Activated T-helper 17 cell treated with anti-CD3 and anti-CD28 coated beads, Interleukin-2, amount 50 U/mL, for 72 hours (primary cell): ENCODE measurements at regions not wholly inside any gene's neighbourhood (a gene's known extent, or its start where the extent isn't known, plus 50 kb on each side); places are given as distances from the start of the nearest gene placed in this dataset.

Experiments
- ATAC-seq: fragments of 150-1000 bp; cut with Tn5 transposase; replicated peaks from 2 replicates; pipeline ENCODE4 v1.10.0; 2021; ENCODE audit warnings: mild to moderate bottlenecking, moderate library complexity
- H3K27ac Mint-ChIP-seq: one replicate; pipeline ENCODE4 v1.8.0; 2022; ENCODE audit warnings: mixed read lengths
- H3K27me3 Mint-ChIP-seq: one replicate; pipeline ENCODE4 v1.8.0; 2022; ENCODE audit warnings: mixed read lengths
- H3K36me3 Mint-ChIP-seq: one replicate; pipeline ENCODE4 v1.8.0; 2022; ENCODE audit warnings: low read depth, mild to moderate bottlenecking, mixed read lengths
- H3K4me1 Mint-ChIP-seq: one replicate; pipeline ENCODE4 v1.8.0; 2022; ENCODE audit warnings: mixed read lengths
- H3K4me3 Mint-ChIP-seq: one replicate; pipeline ENCODE4 v1.8.0; 2022; ENCODE audit warnings: mild to moderate bottlenecking, mixed read lengths
- H3K9me3 Mint-ChIP-seq: one replicate; pipeline ENCODE4 v1.8.0; 2022; ENCODE audit warnings: mixed read lengths

- Mint-ChIP-seq H3K4me1 (no peaks in the 10 kb centered on the region), H3K27me3 (peaks cover 3% of the 10 kb centered on the region)
- no peak for ATAC-seq
These were observed 147.1 kb upstream of the PLEKHA5 start for GRCh38 chr12:18982226-18982949.

GRCh38 chr12:18983854-18984253 is 145.7 kb upstream of the PLEKHA5 start:
- no peak for ATAC-seq
- no peak overlapping the region for H3K27ac Mint-ChIP-seq
- peaks cover 3% of the 10 kb centered on the region for H3K27me3 Mint-ChIP-seq
- H3K9me3 Mint-ChIP-seq, result no peaks in the 10 kb centered on the region
- no peaks in the 10 kb centered on the region for H3K36me3 Mint-ChIP-seq
- no peak overlapping the region for H3K4me3 Mint-ChIP-seq
- no peaks in the 10 kb centered on the region for H3K4me1 Mint-ChIP-seq

More at GRCh38 chr12:18982226-18982949, 147.1 kb upstream of the PLEKHA5 start:
- peaks cover 8% of the 10 kb centered on the region for H3K9me3 Mint-ChIP-seq
- H3K27ac Mint-ChIP-seq, result no peak overlapping the region
- no peaks in the 10 kb centered on the region for H3K36me3 Mint-ChIP-seq
- no peak overlapping the region for H3K4me3 Mint-ChIP-seq

- H3K4me3 Mint-ChIP-seq, result no peak overlapping the region
- no peaks in the 10 kb centered on the region for H3K36me3 Mint-ChIP-seq
- no peaks in the 10 kb centered on the region for H3K9me3 Mint-ChIP-seq
- no peak overlapping the region for H3K27ac Mint-ChIP-seq
- ATAC-seq, result no peak
- peaks cover 3% of the 10 kb centered on the region for H3K27me3 Mint-ChIP-seq
- H3K4me1 Mint-ChIP-seq, result no peaks in the 10 kb centered on the region
These were observed 138.7 kb upstream of the PLEKHA5 start for GRCh38 chr12:18990856-18991255.

GRCh38 chr12:18992336-18992735 is 137.2 kb upstream of the PLEKHA5 start:
- Mint-ChIP-seq H3K36me3 (no peaks in the 10 kb centered on the region), H3K27me3 (peaks cover 3% of the 10 kb centered on the region), H3K4me1 (no peaks in the 10 kb centered on the region), H3K9me3 (no peaks in the 10 kb centered on the region), H3K27ac (no peak overlapping the region), H3K4me3 (no peak overlapping the region)
- ATAC-seq, result no peak

GRCh38 chr12:18998343-18999261 is 130.9 kb upstream of the PLEKHA5 start:
- Mint-ChIP-seq H3K36me3 (no peaks in the 10 kb centered on the region), H3K4me1 (no peaks in the 10 kb centered on the region), H3K27ac (no peak overlapping the region), H3K4me3 (no peak overlapping the region), H3K27me3 (no peaks in the 10 kb centered on the region), H3K9me3 (no peaks in the 10 kb centered on the region)
- no peak for ATAC-seq

GRCh38 chr12:19000836-19001235 is 128.7 kb upstream of the PLEKHA5 start:
- Mint-ChIP-seq H3K36me3 (no peaks in the 10 kb centered on the region), H3K27me3 (no peaks in the 10 kb centered on the region), H3K4me1 (no peaks in the 10 kb centered on the region), H3K27ac (no peak overlapping the region), H3K4me3 (no peak overlapping the region), H3K9me3 (no peaks in the 10 kb centered on the region)
- ATAC-seq, result no peak

- ATAC-seq, result no peak
- no peaks in the 10 kb centered on the region for H3K27me3 Mint-ChIP-seq
- no peaks in the 10 kb centered on the region for H3K36me3 Mint-ChIP-seq
- H3K4me1 Mint-ChIP-seq, result no peaks in the 10 kb centered on the region
- H3K27ac Mint-ChIP-seq, result no peak overlapping the region
- H3K4me3 Mint-ChIP-seq, result no peak overlapping the region
- no peaks in the 10 kb centered on the region for H3K9me3 Mint-ChIP-seq
These were observed 127.3 kb upstream of the PLEKHA5 start for GRCh38 chr12:19002216-19002615.

GRCh38 chr12:19003141-19003540 is 126.4 kb upstream of the PLEKHA5 start:
- H3K27ac Mint-ChIP-seq, result no peak overlapping the region
- no peaks in the 10 kb centered on the region for H3K4me1 Mint-ChIP-seq
- H3K4me3 Mint-ChIP-seq, result no peak overlapping the region
- no peaks in the 10 kb centered on the region for H3K9me3 Mint-ChIP-seq
- no peaks in the 10 kb centered on the region for H3K27me3 Mint-ChIP-seq
- H3K36me3 Mint-ChIP-seq, result no peaks in the 10 kb centered on the region
- no peak for ATAC-seq

GRCh38 chr12:19003987-19004619 is 125.4 kb upstream of the PLEKHA5 start:
- H3K4me3 Mint-ChIP-seq, result no peak overlapping the region
- H3K9me3 Mint-ChIP-seq, result no peaks in the 10 kb centered on the region
- no peaks in the 10 kb centered on the region for H3K4me1 Mint-ChIP-seq
- ATAC-seq, result no peak
- no peaks in the 10 kb centered on the region for H3K27me3 Mint-ChIP-seq
- H3K36me3 Mint-ChIP-seq, result no peaks in the 10 kb centered on the region
- H3K27ac Mint-ChIP-seq, result no peak overlapping the region

GRCh38 chr12:19005257-19005801 is 124.2 kb upstream of the PLEKHA5 start:
- Mint-ChIP-seq H3K9me3 (no peaks in the 10 kb centered on the region), H3K27me3 (no peaks in the 10 kb centered on the region), H3K4me3 (no peak overlapping the region), H3K27ac (no peak overlapping the region), H3K4me1 (no peaks in the 10 kb centered on the region), H3K36me3 (no peaks in the 10 kb centered on the region)
- no peak for ATAC-seq

GRCh38 chr12:19006626-19007137 is 122.9 kb upstream of the PLEKHA5 start:
- Mint-ChIP-seq H3K4me1 (no peaks in the 10 kb centered on the region), H3K27me3 (no peaks in the 10 kb centered on the region), H3K9me3 (no peaks in the 10 kb centered on the region), H3K27ac (no peak overlapping the region), H3K36me3 (no peaks in the 10 kb centered on the region), H3K4me3 (no peak overlapping the region)
- ATAC-seq, result no peak

- H3K9me3 Mint-ChIP-seq, result no peaks in the 10 kb centered on the region
- no peak overlapping the region for H3K27ac Mint-ChIP-seq
- H3K27me3 Mint-ChIP-seq, result no peaks in the 10 kb centered on the region
These were observed 121.4 kb upstream of the PLEKHA5 start for GRCh38 chr12:19008102-19008501.

GRCh38 chr12:19010087-19010486 is 119.4 kb upstream of the PLEKHA5 start:
- Mint-ChIP-seq H3K4me1 (no peaks in the 10 kb centered on the region), H3K4me3 (no peak overlapping the region)
- no peak for ATAC-seq

More at GRCh38 chr12:19008102-19008501, 121.4 kb upstream of the PLEKHA5 start:
- no peak overlapping the region for H3K4me3 Mint-ChIP-seq
- H3K36me3 Mint-ChIP-seq, result no peaks in the 10 kb centered on the region
- no peak for ATAC-seq
- no peaks in the 10 kb centered on the region for H3K4me1 Mint-ChIP-seq

GRCh38 chr12:19010726-19011125 is 118.8 kb upstream of the PLEKHA5 start:
- no peaks in the 10 kb centered on the region for H3K36me3 Mint-ChIP-seq

More at GRCh38 chr12:19010087-19010486, 119.4 kb upstream of the PLEKHA5 start:
- no peaks in the 10 kb centered on the region for H3K36me3 Mint-ChIP-seq
- no peak overlapping the region for H3K27ac Mint-ChIP-seq
- H3K27me3 Mint-ChIP-seq, result peaks cover under 1% of the 10 kb centered on the region
- no peaks in the 10 kb centered on the region for H3K9me3 Mint-ChIP-seq

More at GRCh38 chr12:19010726-19011125, 118.8 kb upstream of the PLEKHA5 start:
- no peak overlapping the region for H3K27ac Mint-ChIP-seq
- no peaks in the 10 kb centered on the region for H3K4me1 Mint-ChIP-seq
- H3K27me3 Mint-ChIP-seq, result peaks cover 7% of the 10 kb centered on the region
- no peaks in the 10 kb centered on the region for H3K9me3 Mint-ChIP-seq
- H3K4me3 Mint-ChIP-seq, result no peak overlapping the region
- ATAC-seq, result no peak
